Trophoblast cell (in vitro differentiated cells and primary cell): ENCODE measurements at regions not wholly inside any gene's neighbourhood (a gene's known extent, or its start where the extent isn't known, plus 50 kb on each side); places are given as distances from the start of the nearest gene placed in this dataset.

Experiments
- DNase-seq, 2 donors: peaks; one replicate each; pipeline ENCODE4 v3.0.0-alpha.2; 2016
- H2AFZ ChIP-seq: 2 replicates; pipeline ENCODE4 v1.6.1; 2013; ENCODE audit warnings: low read length, moderate library complexity, mild to moderate bottlenecking; ENCODE audit not compliant: insufficient read depth, poor library complexity
- H2AK5ac ChIP-seq: 2 replicates; pipeline ENCODE4 v1.6.1; 2013; ENCODE audit warnings: mild to moderate bottlenecking, low read length
- H2BK120ac ChIP-seq: 2 replicates; pipeline ENCODE4 v1.6.1; 2013; ENCODE audit warnings: low read length, mild to moderate bottlenecking, moderate library complexity; ENCODE audit not compliant: insufficient read depth, poor library complexity
- H2BK12ac ChIP-seq: 2 replicates; pipeline ENCODE4 v1.6.1; 2013; ENCODE audit warnings: mild to moderate bottlenecking, low read length, moderate library complexity
- H2BK5ac ChIP-seq: 2 replicates; pipeline ENCODE4 v1.6.1; 2013; ENCODE audit warnings: low read length, low read depth, moderate library complexity, mild to moderate bottlenecking; ENCODE audit not compliant: poor library complexity
- H3K14ac ChIP-seq: 2 replicates; pipeline ENCODE4 v1.6.1; 2013; ENCODE audit warnings: mild to moderate bottlenecking, low read length
- H3K18ac ChIP-seq: 2 replicates; pipeline ENCODE4 v1.6.1; 2013; ENCODE audit warnings: mild to moderate bottlenecking, low read length
- H3K23ac ChIP-seq: 2 replicates; pipeline ENCODE4 v1.6.1; 2013; ENCODE audit warnings: low read length
- H3K27ac ChIP-seq: 2 replicates; pipeline ENCODE4 v1.5.1; 2013; ENCODE audit warnings: low read depth, mild to moderate bottlenecking, inconsistent platforms, low read length, moderate library complexity
- H3K27me3 ChIP-seq: 2 replicates; pipeline ENCODE4 v1.6.1; 2013; ENCODE audit warnings: inconsistent platforms, mild to moderate bottlenecking, low read length, moderate library complexity; ENCODE audit not compliant: insufficient read depth
- H3K36me3 ChIP-seq, 2 experiments: 1 replicate in 1 of 2; 2 replicates in 1 of 2; pipeline ENCODE4 v1.6.1; 2013; ENCODE audit warnings: low read length in 2 of 2, mild to moderate bottlenecking in 2 of 2, moderate library complexity in 1 of 2; ENCODE audit not compliant: insufficient read depth in 2 of 2, control insufficient read depth in 1 of 2
- H3K4ac ChIP-seq: 2 replicates; pipeline ENCODE4 v1.6.1; 2013; ENCODE audit warnings: low read depth, mild to moderate bottlenecking, low read length, moderate library complexity
- H3K4me1 ChIP-seq, 2 experiments: 1 replicate in 1 of 2; 2 replicates in 1 of 2; pipeline ENCODE4 v1.6.1; 2013; ENCODE audit warnings: low read length in 2 of 2, mild to moderate bottlenecking in 2 of 2, moderate library complexity in 1 of 2; ENCODE audit not compliant: insufficient read depth in 2 of 2, control insufficient read depth in 1 of 2
- H3K4me2 ChIP-seq: 2 replicates; pipeline ENCODE4 v1.6.1; 2013; ENCODE audit warnings: inconsistent platforms, mild to moderate bottlenecking, low read length, moderate library complexity
- H3K4me3 ChIP-seq: 2 replicates; pipeline ENCODE4 v1.5.1; 2013; ENCODE audit warnings: mild to moderate bottlenecking, low read depth, low read length, inconsistent platforms
- H3K79me1 ChIP-seq: one replicate; pipeline ENCODE4 v1.6.1; 2013; ENCODE audit warnings: low read length
- H3K79me2 ChIP-seq: 2 replicates; pipeline ENCODE4 v1.6.1; 2013; ENCODE audit warnings: low read length, mild to moderate bottlenecking; ENCODE audit not compliant: control insufficient read depth, insufficient read depth, poor library complexity
- H3K9ac ChIP-seq: 2 replicates; pipeline ENCODE4 v1.6.1; 2013; ENCODE audit warnings: mild to moderate bottlenecking, low read length
- H3K9me3 ChIP-seq: 2 replicates; pipeline ENCODE4 v1.6.1; 2013; ENCODE audit warnings: low read depth, mild to moderate bottlenecking, control low read depth, inconsistent platforms, low read length; ENCODE audit not compliant: insufficient read depth
- H4K12ac ChIP-seq: 2 replicates; pipeline ENCODE4 v1.6.1; 2013; ENCODE audit warnings: low read depth, mild to moderate bottlenecking, low read length, moderate library complexity
- H4K8ac ChIP-seq: 2 replicates; pipeline ENCODE4 v1.6.1; 2013; ENCODE audit warnings: low read depth, mild to moderate bottlenecking, low read length, moderate library complexity
- H4K91ac ChIP-seq: one replicate; pipeline ENCODE4 v1.6.1; 2013; ENCODE audit warnings: low read depth, mild to moderate bottlenecking, low read length, moderate library complexity
- WGBS: extraction: QIAGEN DNeasy Blood & Tissue Kit; methylation state at CpG from one replicate; pipeline ENCODE4 v1.1.7; 2013; ENCODE audit warnings: missing lambda C conversion rate; ENCODE audit not compliant: insufficient read length, insufficient coverage; ENCODE audit errors: extremely low coverage; 5-methylcytosine and 5-hydroxymethylcytosine counted together

GRCh38 chr2:16073921-16074425 lies 133.6 kb downstream of the MYCN start:
- H3K14ac ChIP-seq: no peak overlapping the region
- no peak for DNase-seq

GRCh38 chr2:16073471-16073870 lies 133.1 kb downstream of the MYCN start:
- Histone ChIP-seq H3K4me3 (no peak overlapping the region), H2AK5ac (no peak overlapping the region), H4K91ac (no peak overlapping the region), H4K8ac (no peak overlapping the region), H2BK5ac (no peak overlapping the region), H2AFZ (no peak overlapping the region), H2BK12ac (no peak overlapping the region), H3K14ac (no peak overlapping the region), H3K9me3 (no peaks in the 10 kb centered on the region), H3K79me1 (no peaks in the 10 kb centered on the region), H3K9ac (no peak overlapping the region), H3K27ac (no peak overlapping the region), H3K18ac (no peak overlapping the region), H3K23ac (no peak overlapping the region), H3K4me2 (no peak overlapping the region), H3K27me3 (no peaks in the 10 kb centered on the region), H3K36me3 (no peaks in the 10 kb centered on the region), H3K4ac (no peak overlapping the region), H4K12ac (no peak overlapping the region), H3K4me1 (peaks cover 11 to 12% of the 10 kb centered on the region in 2 experiments), H2BK120ac (no peak overlapping the region), H3K79me2 (no peaks in the 10 kb centered on the region)
- WGBS: no CpG with 5 or more reads among the region's 4 CpGs
- no peak for DNase-seq

More at GRCh38 chr2:16073921-16074425, 133.6 kb downstream of the MYCN start:
- H2AFZ ChIP-seq: no peak overlapping the region
- H4K12ac ChIP-seq: no peak overlapping the region
- H4K91ac ChIP-seq: no peak overlapping the region
- no peak overlapping the region for H3K23ac ChIP-seq
- no peak overlapping the region for H2BK120ac ChIP-seq
- no peak overlapping the region for H3K9ac ChIP-seq
- no peaks in the 10 kb centered on the region for H3K27me3 ChIP-seq
- no peaks in the 10 kb centered on the region for H3K36me3 ChIP-seq
- no peak overlapping the region for H3K4me2 ChIP-seq
- H2AK5ac ChIP-seq: no peak overlapping the region
- H3K4me1 ChIP-seq: peaks cover 11 to 12% of the 10 kb centered on the region in 2 experiments
- no peak overlapping the region for H4K8ac ChIP-seq
- H3K9me3 ChIP-seq: no peaks in the 10 kb centered on the region
- no peak overlapping the region for H3K27ac ChIP-seq
- H3K79me2 ChIP-seq: no peaks in the 10 kb centered on the region
- no peak overlapping the region for H3K18ac ChIP-seq
- H2BK5ac ChIP-seq: no peak overlapping the region
- no peak overlapping the region for H3K4me3 ChIP-seq
- no peak overlapping the region for H3K4ac ChIP-seq
- H3K79me1 ChIP-seq: no peaks in the 10 kb centered on the region
- WGBS: no CpG with 5 or more reads among the region's 9 CpGs
- H2BK12ac ChIP-seq: no peak overlapping the region

GRCh38 chr2:16072638-16073290 lies 132.4 kb downstream of the MYCN start:
- H3K27ac ChIP-seq: no peak overlapping the region
- H3K79me2 ChIP-seq: no peaks in the 10 kb centered on the region
- no peak overlapping the region for H2AK5ac ChIP-seq
- H4K12ac ChIP-seq: no peak overlapping the region
- no peak overlapping the region for H4K8ac ChIP-seq
- no peak overlapping the region for H3K4me2 ChIP-seq
- no peak overlapping the region for H2BK5ac ChIP-seq
- no peaks in the 10 kb centered on the region for H3K27me3 ChIP-seq
- no peak overlapping the region for H3K18ac ChIP-seq
- no peak overlapping the region for H2AFZ ChIP-seq
- H3K14ac ChIP-seq: no peak overlapping the region
- H3K4me1 ChIP-seq: peaks cover 11 to 12% of the 10 kb centered on the region in 2 experiments
- WGBS: no CpG with 5 or more reads among the region's 7 CpGs
- H3K36me3 ChIP-seq: no peaks in the 10 kb centered on the region
- H3K79me1 ChIP-seq: no peaks in the 10 kb centered on the region
- H3K4ac ChIP-seq: no peak overlapping the region
- H2BK12ac ChIP-seq: no peak overlapping the region
- no peaks in the 10 kb centered on the region for H3K9me3 ChIP-seq
- H3K4me3 ChIP-seq: no peak overlapping the region
- no peak overlapping the region for H3K9ac ChIP-seq
- no peak overlapping the region for H4K91ac ChIP-seq
- DNase-seq: no peak
- no peak overlapping the region for H3K23ac ChIP-seq
- no peak overlapping the region for H2BK120ac ChIP-seq

GRCh38 chr2:16071865-16072637 lies 131.7 kb downstream of the MYCN start:
- Histone ChIP-seq H3K79me1 (no peaks in the 10 kb centered on the region), H4K12ac (no peak overlapping the region), H3K14ac (no peak overlapping the region), H3K36me3 (no peaks in the 10 kb centered on the region), H3K23ac (no peak overlapping the region), H3K9me3 (no peaks in the 10 kb centered on the region), H2AFZ (no peak overlapping the region), H3K79me2 (no peaks in the 10 kb centered on the region), H3K27ac (no peak overlapping the region), H2AK5ac (no peak overlapping the region), H3K4me3 (no peak overlapping the region), H2BK12ac (no peak overlapping the region), H3K4me2 (no peak overlapping the region), H3K9ac (no peak overlapping the region), H4K91ac (no peak overlapping the region), H3K18ac (no peak overlapping the region), H4K8ac (no peak overlapping the region), H3K27me3 (no peaks in the 10 kb centered on the region), H3K4me1 (peaks cover 11 to 12% of the 10 kb centered on the region in 2 experiments), H2BK5ac (no peak overlapping the region), H3K4ac (no peak overlapping the region), H2BK120ac (no peak overlapping the region)
- DNase-seq: no peak
- no CpG with 5 or more reads among the region's 13 CpGs for WGBS
